KOPT-K1 (cell line): ENCODE measurements at regions not wholly inside any gene's neighbourhood (a gene's known extent, or its start where the extent isn't known, plus 50 kb on each side); places are given as distances from the start of the nearest gene placed in this dataset.
"Not testable (repeated sequence)": the region's sequence is repeated elsewhere in the genome, so short reads cannot be mapped to it uniquely, and the experiment has no call there.

ENCODE experiments used
- H3K27ac ChIP-seq: fragments of 200-600 bp; sonication (generic); 2 replicates; pipeline ENCODE4 v1.5.1; 2016; ENCODE audit warnings: antibody characterized with exemption, mild to moderate bottlenecking, low read depth, low read length; ENCODE audit not compliant: poor library complexity, severe bottlenecking
- H3K36me3 ChIP-seq: fragments of 200-600 bp; sonication (generic); 2 replicates; pipeline ENCODE4 v1.5.1; 2017; ENCODE audit warnings: antibody characterized with exemption, mild to moderate bottlenecking, low read length, moderate library complexity; ENCODE audit not compliant: insufficient read depth
- H3K9me3 ChIP-seq: fragments of 200-600 bp; sonication (generic); 2 replicates; pipeline ENCODE4 v1.5.1; 2017; ENCODE audit warnings: antibody characterized with exemption, low read length, mild to moderate bottlenecking; ENCODE audit not compliant: insufficient read depth, poor library complexity, severe bottlenecking

- Histone ChIP-seq H3K36me3 (no peaks in the 10 kb centered on the region), H3K9me3 (no peaks in the 10 kb centered on the region), H3K27ac (no peak overlapping the region)
Observed at GRCh38 chr10:2340831-2341647, 603.7 kb upstream of the ADARB2 start.

- no peaks in the 10 kb centered on the region for H3K36me3 ChIP-seq
- H3K9me3 ChIP-seq, result no peaks in the 10 kb centered on the region
- H3K27ac ChIP-seq, result no peak overlapping the region
Observed at GRCh38 chr10:2335626-2336025, 598.3 kb upstream of the ADARB2 start.

- H3K27ac ChIP-seq, result no peak overlapping the region
- no peaks in the 10 kb centered on the region for H3K9me3 ChIP-seq
- no peaks in the 10 kb centered on the region for H3K36me3 ChIP-seq
Observed at GRCh38 chr10:2334575-2334974, 597.2 kb upstream of the ADARB2 start.

GRCh38 chr10:2329082-2329481 is 591.8 kb upstream of the ADARB2 start:
- Histone ChIP-seq H3K36me3 (no peaks in the 10 kb centered on the region), H3K9me3 (no peaks in the 10 kb centered on the region), H3K27ac (no peak overlapping the region)

- Histone ChIP-seq H3K27ac (no peak overlapping the region), H3K36me3 (no peaks in the 10 kb centered on the region), H3K9me3 (no peaks in the 10 kb centered on the region)
Observed at GRCh38 chr10:2326411-2326810, 589.1 kb upstream of the ADARB2 start.

GRCh38 chr10:2315045-2315485 is 577.7 kb upstream of the ADARB2 start:
- H3K36me3 ChIP-seq, H3K27ac ChIP-seq, H3K9me3 ChIP-seq: not testable (repeated sequence)

- Histone ChIP-seq H3K9me3 (no peaks in the 10 kb centered on the region), H3K27ac (no peak overlapping the region)
Observed at GRCh38 chr10:2306081-2306480, 568.8 kb upstream of the ADARB2 start.

GRCh38 chr10:2303169-2303568 is 565.8 kb upstream of the ADARB2 start:
- no peaks in the 10 kb centered on the region for H3K36me3 ChIP-seq
- H3K9me3 ChIP-seq, result no peaks in the 10 kb centered on the region
- H3K27ac ChIP-seq, result no peak overlapping the region

More at GRCh38 chr10:2306081-2306480, 568.8 kb upstream of the ADARB2 start:
- no peaks in the 10 kb centered on the region for H3K36me3 ChIP-seq

- H3K27ac ChIP-seq, result no peak overlapping the region
Observed at GRCh38 chr10:2301227-2301626, 563.9 kb upstream of the ADARB2 start.

GRCh38 chr10:2300231-2300630 is 562.9 kb upstream of the ADARB2 start:
- Histone ChIP-seq H3K9me3 (no peaks in the 10 kb centered on the region), H3K27ac (no peak overlapping the region), H3K36me3 (no peaks in the 10 kb centered on the region)

More at GRCh38 chr10:2301227-2301626, 563.9 kb upstream of the ADARB2 start:
- Histone ChIP-seq H3K9me3 (no peaks in the 10 kb centered on the region), H3K36me3 (no peaks in the 10 kb centered on the region)

GRCh38 chr10:2296179-2296891 is 559.0 kb upstream of the ADARB2 start:
- H3K9me3 ChIP-seq, result no peaks in the 10 kb centered on the region
- no peak overlapping the region for H3K27ac ChIP-seq
- H3K36me3 ChIP-seq, result no peaks in the 10 kb centered on the region

GRCh38 chr10:2294739-2295138 is 557.4 kb upstream of the ADARB2 start:
- no peak overlapping the region for H3K27ac ChIP-seq
- H3K9me3 ChIP-seq, result no peaks in the 10 kb centered on the region
- no peaks in the 10 kb centered on the region for H3K36me3 ChIP-seq

- Histone ChIP-seq H3K9me3 (peaks cover 3% of the 10 kb centered on the region), H3K36me3 (no peaks in the 10 kb centered on the region), H3K27ac (no peak overlapping the region)
Observed at GRCh38 chr10:2284071-2284470, 546.7 kb upstream of the ADARB2 start.

GRCh38 chr10:2282202-2282601 is 544.9 kb upstream of the ADARB2 start:
- Histone ChIP-seq H3K36me3 (no peaks in the 10 kb centered on the region), H3K9me3 (peaks cover 3% of the 10 kb centered on the region), H3K27ac (no peak overlapping the region)

GRCh38 chr10:2280713-2281300 is 543.5 kb upstream of the ADARB2 start:
- Histone ChIP-seq H3K27ac (no peak overlapping the region), H3K36me3 (no peaks in the 10 kb centered on the region), H3K9me3 (peaks cover 3% of the 10 kb centered on the region)
